SK-N-SH (cell line): ENCODE measurements at regions not wholly inside any gene's neighbourhood (a gene's known extent, or its start where the extent isn't known, plus 50 kb on each side); places are given as distances from the start of the nearest gene placed in this dataset.

Experiments
- CTCF ChIA-PET: fragments of 300-600, 350-600 bp; formaldehyde crosslinking; extraction: SDS; loops from one replicate; lab custom pipeline; 2021; lab: Yijun Ruan, JAX
- POLR2A ChIA-PET: fragments of 350-600 bp; sonication (Branson Sonifier 250); formaldehyde crosslinking; extraction: SDS; loops from one replicate; lab custom pipeline; 2020; ENCODE audit warnings: antibody characterized with exemption, inconsistent platforms; lab: Yijun Ruan, JAX
- DNase-seq: peaks from one replicate; pipeline ENCODE4 v3.0.0; 2012
- H2AFZ ChIP-seq: fragments of 200-600 bp; sonication (generic); 2 replicates; pipeline ENCODE4 v1.8.1; 2016; ENCODE audit warnings: antibody characterized with exemption, mild to moderate bottlenecking, low read depth
- H3F3A ChIP-seq: fragments of 200-600 bp; sonication (generic); replicated peaks from 2 replicates; pipeline ENCODE3; 2016; ENCODE audit warnings: antibody characterized with exemption, mild to moderate bottlenecking; ENCODE audit not compliant: insufficient read depth
- H3K27ac ChIP-seq, 2 experiments: fragments of 200-500 bp in 1 of 2; fragments of 200-600 bp in 1 of 2; sonication (Bioruptor generic) in 1 of 2; sonication (generic), shearing (Covaris generic) in 1 of 2; 2 replicates each; pipeline versions ENCODE4 v1.5.1 to v1.6.1; 2014 to 2016; ENCODE audit warnings: low read depth in 2 of 2, inconsistent platforms in 1 of 2, low read length in 1 of 2, mild to moderate bottlenecking in 1 of 2, mixed read lengths in 1 of 2
- H3K27me3 ChIP-seq: fragments of 200-600 bp; sonication (generic), shearing (Covaris generic); 2 replicates; pipeline ENCODE4 v1.6.1; 2016; ENCODE audit warnings: mixed run types; ENCODE audit not compliant: insufficient read depth
- H3K36me3 ChIP-seq, 2 experiments: fragments of 200-500 bp in 1 of 2; fragments of 200-600 bp in 1 of 2; sonication (Bioruptor generic) in 1 of 2; sonication (generic) in 1 of 2; replicated peaks in 1 of 2; 2 replicates each; pipeline versions ENCODE3 to v1.5.1; 2014 to 2016; ENCODE audit warnings: low read length in 1 of 2, mild to moderate bottlenecking in 1 of 2; ENCODE audit not compliant: insufficient read depth in 2 of 2, control insufficient read depth in 1 of 2
- H3K4me1 ChIP-seq, 2 experiments: fragments of 200-500 bp in 1 of 2; fragments of 200-600 bp in 1 of 2; sonication (Bioruptor generic) in 1 of 2; sonication (generic), shearing (Covaris generic) in 1 of 2; 2 replicates each; pipeline versions ENCODE4 v1.5.1 to v1.6.1; 2014 to 2016; ENCODE audit warnings: low read depth in 1 of 2, low read length in 1 of 2, mixed run types in 1 of 2; ENCODE audit not compliant: insufficient read depth in 2 of 2, control insufficient read depth in 1 of 2
- H3K4me2 ChIP-seq: fragments of 200-600 bp; sonication (generic), shearing (Covaris generic); 2 replicates; pipeline ENCODE4 v1.6.1; 2017; ENCODE audit warnings: mixed run types
- H3K4me3 ChIP-seq, 2 experiments: fragments of 200-500 bp in 1 of 2; fragments of 200-600 bp in 1 of 2; sonication (Bioruptor generic) in 1 of 2; sonication (generic), shearing (Covaris generic) in 1 of 2; 2 replicates each; pipeline versions ENCODE4 v1.5.1 to v1.8.1; 2014 to 2016; ENCODE audit warnings: low read depth in 2 of 2, inconsistent platforms in 1 of 2, low read length in 1 of 2, mild to moderate bottlenecking in 1 of 2, mixed read lengths in 1 of 2, moderate library complexity in 1 of 2
- H3K79me2 ChIP-seq: fragments of 200-600 bp; sonication (generic); 2 replicates; pipeline ENCODE4 v1.8.1; 2017; ENCODE audit warnings: mild to moderate bottlenecking; ENCODE audit not compliant: insufficient read depth
- H3K9ac ChIP-seq: fragments of 200-600 bp; sonication (generic); 2 replicates; pipeline ENCODE4 v1.6.1; 2017; ENCODE audit warnings: mixed run types
- H3K9me2 ChIP-seq: fragments of 200-600 bp; sonication (generic); 2 replicates; pipeline ENCODE4 v1.6.1; 2017; ENCODE audit warnings: mixed run types
- H3K9me3 ChIP-seq: fragments of 200-600 bp; sonication (generic); 2 replicates; pipeline ENCODE4 v1.6.1; 2017; ENCODE audit warnings: mixed run types, mild to moderate bottlenecking, moderate library complexity
- H4K20me1 ChIP-seq: fragments of 200-600 bp; sonication (generic); 2 replicates; pipeline ENCODE4 v1.6.1; 2017; ENCODE audit warnings: mild to moderate bottlenecking, mixed run types; ENCODE audit not compliant: insufficient read depth
- EZH2phosphoT487 ChIP-seq: fragments of 200-600 bp; sonication (generic); IDR thresholded peaks from 2 replicates; pipeline ENCODE4 v1.6.1; 2017; ENCODE audit warnings: low read depth, mixed run types, mild to moderate bottlenecking, antibody characterized with exemption, moderate library complexity, borderline replicate concordance
- FOXJ3 ChIP-seq: sonication (generic); formaldehyde crosslinking; IDR thresholded peaks from 2 replicates; pipeline ENCODE4 v1.5.1; 2020; ENCODE audit warnings: mild to moderate bottlenecking, missing genetic modification reagents
- JUND ChIP-seq: IDR thresholded peaks from 2 replicates; pipeline ENCODE4 v1.4.0; 2012
- MEF2A ChIP-seq: IDR thresholded peaks from 2 replicates; pipeline ENCODE4 v1.4.0; 2012; ENCODE audit warnings: low read depth, borderline replicate concordance
- MXI1 ChIP-seq: IDR thresholded peaks from 2 replicates; pipeline ENCODE4 v1.6.1; 2012; ENCODE audit warnings: mild to moderate bottlenecking, low read depth, low read length, improper control_type of control experiment
- RAD21 ChIP-seq: IDR thresholded peaks from 2 replicates; pipeline ENCODE4 v1.6.1; 2012; ENCODE audit warnings: mild to moderate bottlenecking, low read length
- REST ChIP-seq: IDR thresholded peaks from 2 replicates; pipeline ENCODE4 v1.6.1; 2012; ENCODE audit warnings: mild to moderate bottlenecking, low read depth, low read length, moderate library complexity
- TAF1 ChIP-seq: IDR thresholded peaks from 2 replicates; pipeline ENCODE4 v1.6.1; 2012; ENCODE audit warnings: low read depth, mild to moderate bottlenecking, low read length, moderate library complexity, borderline replicate concordance
- TCF12 ChIP-seq: IDR thresholded peaks from 2 replicates; pipeline ENCODE4 v1.4.0; 2012
- TEAD4 ChIP-seq: IDR thresholded peaks from 2 replicates; pipeline ENCODE4 v1.4.0; 2012; ENCODE audit warnings: mild to moderate bottlenecking, borderline replicate concordance; ENCODE audit not compliant: insufficient read depth
- YY1 ChIP-seq: IDR thresholded peaks from 2 replicates; pipeline ENCODE4 v1.4.0; 2012; ENCODE audit warnings: low read depth, mild to moderate bottlenecking
- WGBS: methylation state at CpG from one replicate; pipeline ENCODE4 v1.1.6; 2017; ENCODE audit warnings: low lambda C conversion rate; 5-methylcytosine and 5-hydroxymethylcytosine counted together
- TF ChIP-seq, protein P1 (sequence below): fragments of 150-350 bp; IDR thresholded peaks from 2 replicates; pipeline ENCODE4 v1.6.1; 2017; ENCODE audit warnings: antibody characterized with exemption, low read length, low read depth, borderline replicate concordance
- TF ChIP-seq, protein P2 (sequence below): IDR thresholded peaks from 2 replicates; pipeline ENCODE4 v1.4.0; 2012; ENCODE audit warnings: low read depth
- TF ChIP-seq, protein P3 (sequence below): fragments of 200-600 bp; sonication (generic); IDR thresholded peaks from 2 replicates; pipeline ENCODE4 v1.6.1; 2017; ENCODE audit warnings: antibody characterized with exemption, mild to moderate bottlenecking, moderate library complexity

GRCh38 chr13:86383151-86383550 is 583.9 kb upstream of the SLITRK6 start:
- no peak overlapping the region for H3K4me3 ChIP-seq
- H3K27ac ChIP-seq, result no peak overlapping the region
- no peaks in the 10 kb centered on the region for H3K4me1 ChIP-seq
- no peaks in the 10 kb centered on the region; the same call in 1 of the 2 replicates for H3K9me3 ChIP-seq
- H3K27me3 ChIP-seq, result no peaks in the 10 kb centered on the region
- no peak overlapping the region for H2AFZ ChIP-seq
- POLR2A ChIA-PET, result no interaction called here
- no peaks in the 10 kb centered on the region for H3K36me3 ChIP-seq
- no peak overlapping the region for H3K9ac ChIP-seq
- CTCF ChIA-PET, result no interaction called here
- no peaks in the 10 kb centered on the region for H4K20me1 ChIP-seq
- H3K9me2 ChIP-seq, result no peaks in the 10 kb centered on the region
- no peaks in the 10 kb centered on the region for H3F3A ChIP-seq
- no peak overlapping the region for H3K4me2 ChIP-seq
- TF ChIP-seq FOXJ3 (CRISPR knock-in tag) (no peak), YY1 (no peak), TAF1 (no peak), MEF2A (no peak), RAD21 (no peak), TEAD4 (no peak), EZH2phosphoT487 (no peak), TCF12 (no peak), MXI1 (no peak), JUND (no peak), REST (no peak)
- TF ChIP-seq, protein P1, sequence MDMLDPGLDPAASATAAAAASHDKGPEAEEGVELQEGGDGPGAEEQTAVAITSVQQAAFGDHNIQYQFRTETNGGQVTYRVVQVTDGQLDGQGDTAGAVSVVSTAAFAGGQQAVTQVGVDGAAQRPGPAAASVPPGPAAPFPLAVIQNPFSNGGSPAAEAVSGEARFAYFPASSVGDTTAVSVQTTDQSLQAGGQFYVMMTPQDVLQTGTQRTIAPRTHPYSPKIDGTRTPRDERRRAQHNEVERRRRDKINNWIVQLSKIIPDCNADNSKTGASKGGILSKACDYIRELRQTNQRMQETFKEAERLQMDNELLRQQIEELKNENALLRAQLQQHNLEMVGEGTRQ, result no peak
- TF ChIP-seq, protein P2, sequence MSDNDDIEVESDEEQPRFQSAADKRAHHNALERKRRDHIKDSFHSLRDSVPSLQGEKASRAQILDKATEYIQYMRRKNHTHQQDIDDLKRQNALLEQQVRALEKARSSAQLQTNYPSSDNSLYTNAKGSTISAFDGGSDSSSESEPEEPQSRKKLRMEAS, result no peak
- TF ChIP-seq, protein P3, sequence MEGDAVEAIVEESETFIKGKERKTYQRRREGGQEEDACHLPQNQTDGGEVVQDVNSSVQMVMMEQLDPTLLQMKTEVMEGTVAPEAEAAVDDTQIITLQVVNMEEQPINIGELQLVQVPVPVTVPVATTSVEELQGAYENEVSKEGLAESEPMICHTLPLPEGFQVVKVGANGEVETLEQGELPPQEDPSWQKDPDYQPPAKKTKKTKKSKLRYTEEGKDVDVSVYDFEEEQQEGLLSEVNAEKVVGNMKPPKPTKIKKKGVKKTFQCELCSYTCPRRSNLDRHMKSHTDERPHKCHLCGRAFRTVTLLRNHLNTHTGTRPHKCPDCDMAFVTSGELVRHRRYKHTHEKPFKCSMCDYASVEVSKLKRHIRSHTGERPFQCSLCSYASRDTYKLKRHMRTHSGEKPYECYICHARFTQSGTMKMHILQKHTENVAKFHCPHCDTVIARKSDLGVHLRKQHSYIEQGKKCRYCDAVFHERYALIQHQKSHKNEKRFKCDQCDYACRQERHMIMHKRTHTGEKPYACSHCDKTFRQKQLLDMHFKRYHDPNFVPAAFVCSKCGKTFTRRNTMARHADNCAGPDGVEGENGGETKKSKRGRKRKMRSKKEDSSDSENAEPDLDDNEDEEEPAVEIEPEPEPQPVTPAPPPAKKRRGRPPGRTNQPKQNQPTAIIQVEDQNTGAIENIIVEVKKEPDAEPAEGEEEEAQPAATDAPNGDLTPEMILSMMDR, result no peak
- no peaks in the 10 kb centered on the region for H3K79me2 ChIP-seq
- DNase-seq, result no peak
- WGBS, result 19% methylated on average over 3 of the region's 4 CpGs
